Testis (tissue), 2 donors: ENCODE measurements at regions not wholly inside any gene's neighbourhood (a gene's known extent, or its start where the extent isn't known, plus 50 kb on each side); places are given as distances from the start of the nearest gene placed in this dataset.

ENCODE experiments used
- POLR2A ChIP-seq: fragments of 450-650 bp; IDR thresholded peaks from one replicate; pipeline ENCODE4 v1.6.1; 2017; ENCODE audit warnings: antibody characterized with exemption, mild to moderate bottlenecking, moderate library complexity
- TF ChIP-seq, protein P1 (sequence below), 3 experiments: fragments of 450-650 bp in 2 of 3; fragments of 200-600 bp in 1 of 3; sonication (generic) in 1 of 3; IDR thresholded peaks; one replicate each; pipeline ENCODE4 v1.5.1; 2016 to 2019; ENCODE audit warnings: antibody characterized with exemption in 3 of 3, mild to moderate bottlenecking in 2 of 3, moderate library complexity in 1 of 3

- TF ChIP-seq, protein P1, sequence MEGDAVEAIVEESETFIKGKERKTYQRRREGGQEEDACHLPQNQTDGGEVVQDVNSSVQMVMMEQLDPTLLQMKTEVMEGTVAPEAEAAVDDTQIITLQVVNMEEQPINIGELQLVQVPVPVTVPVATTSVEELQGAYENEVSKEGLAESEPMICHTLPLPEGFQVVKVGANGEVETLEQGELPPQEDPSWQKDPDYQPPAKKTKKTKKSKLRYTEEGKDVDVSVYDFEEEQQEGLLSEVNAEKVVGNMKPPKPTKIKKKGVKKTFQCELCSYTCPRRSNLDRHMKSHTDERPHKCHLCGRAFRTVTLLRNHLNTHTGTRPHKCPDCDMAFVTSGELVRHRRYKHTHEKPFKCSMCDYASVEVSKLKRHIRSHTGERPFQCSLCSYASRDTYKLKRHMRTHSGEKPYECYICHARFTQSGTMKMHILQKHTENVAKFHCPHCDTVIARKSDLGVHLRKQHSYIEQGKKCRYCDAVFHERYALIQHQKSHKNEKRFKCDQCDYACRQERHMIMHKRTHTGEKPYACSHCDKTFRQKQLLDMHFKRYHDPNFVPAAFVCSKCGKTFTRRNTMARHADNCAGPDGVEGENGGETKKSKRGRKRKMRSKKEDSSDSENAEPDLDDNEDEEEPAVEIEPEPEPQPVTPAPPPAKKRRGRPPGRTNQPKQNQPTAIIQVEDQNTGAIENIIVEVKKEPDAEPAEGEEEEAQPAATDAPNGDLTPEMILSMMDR (IDR thresholded peaks at IDR 0.05) = peak; percentile 29 to 41 (median 38)
- TF ChIP-seq POLR2A = no peak
These were observed 189.7 kb downstream of the SEC16B start for GRCh38 chr1:177780096-177780700.
